ENCODE measurements at regions not wholly inside any gene's neighbourhood (a gene's known extent, or its start where the extent isn't known, plus 50 kb on each side); places are given as distances from the start of the nearest gene placed in this dataset.

DNA sequence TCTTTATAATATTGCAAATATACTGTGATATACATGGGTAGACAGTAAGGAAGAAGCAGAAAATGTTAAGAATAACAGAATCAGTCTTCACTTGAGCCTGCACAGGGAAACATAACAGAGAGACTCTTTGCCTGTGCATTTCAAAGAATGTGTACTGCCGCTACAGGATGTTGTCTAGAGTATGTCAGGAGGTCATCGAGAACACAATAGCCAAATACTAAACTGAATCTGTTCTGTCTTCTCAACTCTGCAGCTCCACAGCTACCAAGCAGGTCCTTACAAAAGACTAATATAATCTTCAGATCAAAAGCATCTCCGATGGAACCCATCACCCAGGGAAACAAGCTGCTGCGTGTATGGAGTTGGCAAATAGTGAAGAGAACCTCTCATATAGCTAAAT lies 471.5 kb downstream of the PCDH10 start:
- H3K4me2 ChIP-seq, result no peak overlapping the region
- TF ChIP-seq Cebpa-rat (IDR thresholded peaks at IDR 0.05), result no peak

DNA sequence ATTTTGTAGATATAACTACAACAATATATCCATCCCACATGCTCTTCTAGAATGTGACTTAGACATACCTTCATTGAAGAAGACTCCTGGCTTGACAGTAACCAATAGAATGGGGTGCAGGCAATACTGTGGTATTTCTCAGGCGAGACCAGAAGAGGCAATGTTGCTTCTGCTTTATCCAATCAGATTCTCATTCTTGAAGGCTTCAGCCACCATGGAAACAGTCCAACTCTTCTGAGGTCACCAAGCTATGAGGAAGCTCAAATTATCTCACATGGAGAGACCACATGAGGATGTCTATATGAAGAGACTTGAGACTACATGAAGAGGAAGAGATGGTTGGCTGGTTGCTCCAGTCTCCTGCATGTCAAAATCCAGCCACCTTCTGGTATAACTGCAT lies 469.9 kb downstream of the PCDH10 start:
- H3K4me2 ChIP-seq, result no peak overlapping the region
- H3K4me3 ChIP-seq, result no peak overlapping the region
- no peaks in the 10 kb centered on the region for H3K36me3 ChIP-seq
- no peak overlapping the region for H3K9ac ChIP-seq
- peaks cover 0 to 12% (median 0%) of the 10 kb centered on the region in 10 experiments; a peak in 6 of 20 replicates for H3K4me1 ChIP-seq
- TF ChIP-seq Cebpa-rat (IDR thresholded peaks at IDR 0.05), result no peak
- no peak overlapping the region for H3K27ac ChIP-seq
- H4K20me1 ChIP-seq, result no peaks in the 10 kb centered on the region
- no peaks in the 10 kb centered on the region for H3K27me3 ChIP-seq
- H3K9me3 ChIP-seq (replicated peaks in 1 of 11), result no peaks in the 10 kb centered on the region

More for the DNA sequence above, 471.5 kb downstream of the PCDH10 start:
- Histone ChIP-seq H3K27me3 (no peaks in the 10 kb centered on the region), H4K20me1 (no peaks in the 10 kb centered on the region), H3K36me3 (no peaks in the 10 kb centered on the region), H3K9me3 (replicated peaks in 1 of 11) (no peaks in the 10 kb centered on the region), H3K9ac (no peak overlapping the region), H3K4me3 (no peak overlapping the region), H3K27ac (no peak overlapping the region), H3K4me1 (peaks cover 0 to 23% (median 1%) of the 10 kb centered on the region in 10 experiments; a peak in 6 of 20 replicates)

DNA sequence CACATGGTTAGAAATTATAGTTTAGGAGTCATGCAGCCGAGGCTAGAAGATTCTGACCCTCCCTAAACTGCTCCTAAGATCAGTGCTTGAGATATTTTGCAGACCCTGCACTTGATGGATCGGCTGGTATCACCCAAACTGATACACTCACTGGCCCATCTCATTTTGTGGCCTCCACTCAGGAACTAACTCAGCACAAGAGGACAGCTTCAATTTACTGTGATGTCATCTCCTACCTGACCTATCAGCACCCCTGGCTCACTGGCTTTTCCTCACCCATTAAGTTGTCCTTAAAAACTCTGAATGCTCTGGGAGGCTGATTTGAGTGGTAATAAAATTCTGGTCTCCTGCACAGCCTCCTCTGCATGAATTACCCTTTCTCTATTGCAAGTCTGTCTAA lies 450.9 kb downstream of the PCDH10 start:
- H3K27ac ChIP-seq, result no peak overlapping the region

GRCh38 chr4:133598779-133599178 lies 449.7 kb downstream of the PCDH10 start:
- Histone ChIP-seq H3K27me3 (no peaks in the 10 kb centered on the region), H3K36me3 (no peaks in the 10 kb centered on the region), H3K4me1 (no peaks in the 10 kb centered on the region), H3K27ac (no peak overlapping the region), H3K9ac (no peak overlapping the region), H3K4me3 (no peak overlapping the region), H3K9me3 (replicated peaks in 1 of 11) (no peaks in the 10 kb centered on the region), H3K4me2 (no peak overlapping the region), H4K20me1 (no peaks in the 10 kb centered on the region)
- TF ChIP-seq Cebpa-rat (IDR thresholded peaks at IDR 0.05), result no peak

More for the DNA sequence above, 450.9 kb downstream of the PCDH10 start:
- Histone ChIP-seq H3K9ac (no peak overlapping the region), H4K20me1 (no peaks in the 10 kb centered on the region), H3K36me3 (no peaks in the 10 kb centered on the region), H3K9me3 (replicated peaks in 1 of 11) (no peaks in the 10 kb centered on the region), H3K27me3 (no peaks in the 10 kb centered on the region), H3K4me1 (no peaks in the 10 kb centered on the region), H3K4me3 (no peak overlapping the region), H3K4me2 (no peak overlapping the region)
- no peak for TF ChIP-seq Cebpa-rat (IDR thresholded peaks at IDR 0.05)

- H3K36me3 ChIP-seq, result no peaks in the 10 kb centered on the region
- H3K27me3 ChIP-seq, result no peaks in the 10 kb centered on the region
- H3K4me3 ChIP-seq, result no peak overlapping the region
- no peak overlapping the region for H3K9ac ChIP-seq
- no peaks in the 10 kb centered on the region for H4K20me1 ChIP-seq
- H3K4me2 ChIP-seq, result no peak overlapping the region
- no peaks in the 10 kb centered on the region for H3K4me1 ChIP-seq
- no peak overlapping the region for H3K27ac ChIP-seq
- H3K9me3 ChIP-seq (replicated peaks in 1 of 11), result no peaks in the 10 kb centered on the region
- TF ChIP-seq Cebpa-rat (IDR thresholded peaks at IDR 0.05), result no peak
These were observed 448.2 kb downstream of the PCDH10 start for GRCh38 chr4:133597251-133597650.

GRCh38 chr4:133596459-133596858 lies 447.4 kb downstream of the PCDH10 start:
- Histone ChIP-seq H3K27ac (no peak overlapping the region), H3K4me1 (no peaks in the 10 kb centered on the region)

GRCh38 chr4:133594390-133595207 lies 445.5 kb downstream of the PCDH10 start:
- no peaks in the 10 kb centered on the region for H3K36me3 ChIP-seq
- no peaks in the 10 kb centered on the region for H3K9me3 ChIP-seq (replicated peaks in 1 of 11)
- H3K27me3 ChIP-seq, result no peaks in the 10 kb centered on the region
- TF ChIP-seq Cebpa-rat (IDR thresholded peaks at IDR 0.05), result no peak
- no peak overlapping the region for H3K4me3 ChIP-seq
- H3K27ac ChIP-seq, result no peak overlapping the region
- H4K20me1 ChIP-seq, result no peaks in the 10 kb centered on the region
- no peaks in the 10 kb centered on the region for H3K4me1 ChIP-seq
- no peak overlapping the region for H3K9ac ChIP-seq
- no peak overlapping the region for H3K4me2 ChIP-seq

More at GRCh38 chr4:133596459-133596858, 447.4 kb downstream of the PCDH10 start:
- no peaks in the 10 kb centered on the region for H3K27me3 ChIP-seq
- no peak overlapping the region for H3K4me3 ChIP-seq
- H3K4me2 ChIP-seq, result no peak overlapping the region
- no peak overlapping the region for H3K9ac ChIP-seq
- no peak for TF ChIP-seq Cebpa-rat (IDR thresholded peaks at IDR 0.05)
- H4K20me1 ChIP-seq, result no peaks in the 10 kb centered on the region
- H3K9me3 ChIP-seq (replicated peaks in 1 of 11), result no peaks in the 10 kb centered on the region
- H3K36me3 ChIP-seq, result no peaks in the 10 kb centered on the region

DNA sequence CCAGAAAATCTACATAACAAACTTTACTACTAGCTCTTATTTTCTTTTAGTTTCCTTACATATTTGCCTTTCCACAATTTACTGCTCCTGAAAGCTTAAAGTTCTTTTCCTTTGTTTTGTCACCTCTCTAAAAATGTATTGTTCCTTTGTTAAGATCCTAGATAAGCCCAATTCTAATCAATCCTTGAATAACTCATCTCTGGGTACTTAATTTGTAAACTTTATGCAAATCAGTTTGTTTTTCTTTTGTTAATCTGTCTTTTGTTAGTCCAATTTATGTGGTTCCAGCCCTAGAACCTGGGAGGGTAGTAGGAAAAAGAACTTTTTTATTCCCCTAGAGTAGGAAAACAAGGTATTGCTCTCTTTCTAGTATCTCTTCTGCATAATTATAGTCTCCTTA lies 444.7 kb downstream of the PCDH10 start:
- H3K4me1 ChIP-seq, result no peaks in the 10 kb centered on the region
- no peak overlapping the region for H3K9ac ChIP-seq
- no peaks in the 10 kb centered on the region for H3K27me3 ChIP-seq
- no peak overlapping the region for H3K27ac ChIP-seq
- H3K4me3 ChIP-seq, result no peak overlapping the region
- no peak for TF ChIP-seq Cebpa-rat (IDR thresholded peaks at IDR 0.05)
- H3K4me2 ChIP-seq, result no peak overlapping the region
- no peaks in the 10 kb centered on the region for H3K9me3 ChIP-seq (replicated peaks in 1 of 11)
- no peaks in the 10 kb centered on the region for H3K36me3 ChIP-seq
- H4K20me1 ChIP-seq, result no peaks in the 10 kb centered on the region

GRCh38 chr4:133592591-133592990 lies 443.5 kb downstream of the PCDH10 start:
- H3K27ac ChIP-seq, result no peak overlapping the region
- no peaks in the 10 kb centered on the region for H3K4me1 ChIP-seq
- H3K4me2 ChIP-seq, result no peak overlapping the region
- no peak overlapping the region for H3K9ac ChIP-seq
- H3K27me3 ChIP-seq, result no peaks in the 10 kb centered on the region
- no peak overlapping the region for H3K4me3 ChIP-seq
- no peaks in the 10 kb centered on the region for H4K20me1 ChIP-seq
- no peaks in the 10 kb centered on the region for H3K36me3 ChIP-seq
- TF ChIP-seq Cebpa-rat (IDR thresholded peaks at IDR 0.05), result no peak
- no peaks in the 10 kb centered on the region for H3K9me3 ChIP-seq (replicated peaks in 1 of 11)

DNA sequence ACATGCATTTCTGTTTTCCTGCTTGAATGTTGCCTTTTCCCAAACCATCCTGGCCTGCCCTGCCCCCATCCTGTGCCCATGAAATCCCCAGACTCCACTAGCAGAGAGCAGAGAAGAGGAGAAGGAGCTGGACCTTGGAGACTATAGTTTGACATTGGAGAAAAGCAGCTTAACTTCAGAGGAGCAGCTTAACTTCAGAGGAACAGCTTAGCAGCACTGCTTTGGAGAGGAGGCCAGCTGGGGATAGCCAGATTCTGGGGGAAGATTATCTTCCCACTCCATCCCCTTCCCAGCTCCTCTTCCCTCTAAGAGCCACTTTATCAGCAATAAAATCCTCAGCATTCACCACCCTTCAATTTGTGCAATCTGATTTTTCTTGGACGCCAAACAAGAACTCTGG lies 443.0 kb downstream of the PCDH10 start:
- no peaks in the 10 kb centered on the region for H3K9me3 ChIP-seq (replicated peaks in 1 of 11)

More for the DNA sequence above, 443.0 kb downstream of the PCDH10 start:
- H3K4me1 ChIP-seq, result no peaks in the 10 kb centered on the region
- no peaks in the 10 kb centered on the region for H4K20me1 ChIP-seq
- no peak for TF ChIP-seq Cebpa-rat (IDR thresholded peaks at IDR 0.05)
- no peak overlapping the region for H3K9ac ChIP-seq
- H3K27me3 ChIP-seq, result no peaks in the 10 kb centered on the region
- no peak overlapping the region for H3K4me2 ChIP-seq
- no peak overlapping the region for H3K27ac ChIP-seq
- no peak overlapping the region for H3K4me3 ChIP-seq
- no peaks in the 10 kb centered on the region for H3K36me3 ChIP-seq

Measured in BLaER1 treated with 17β-estradiol and CSF1 and Interleukin-3, amounts not matched to agents 10 nM and 100 nM (cell line).